ENCODE measurements at regions not wholly inside any gene's neighbourhood (a gene's known extent, or its start where the extent isn't known, plus 50 kb on each side); places are given as distances from the start of the nearest gene placed in this dataset.

- H3K4me3 ChIP-seq (replicated peaks in 1 of 2; ENCODE audit: low read depth in 2 of 2, low read length in 2 of 2), result no peak overlapping the region
- TF ChIP-seq, protein P1, sequence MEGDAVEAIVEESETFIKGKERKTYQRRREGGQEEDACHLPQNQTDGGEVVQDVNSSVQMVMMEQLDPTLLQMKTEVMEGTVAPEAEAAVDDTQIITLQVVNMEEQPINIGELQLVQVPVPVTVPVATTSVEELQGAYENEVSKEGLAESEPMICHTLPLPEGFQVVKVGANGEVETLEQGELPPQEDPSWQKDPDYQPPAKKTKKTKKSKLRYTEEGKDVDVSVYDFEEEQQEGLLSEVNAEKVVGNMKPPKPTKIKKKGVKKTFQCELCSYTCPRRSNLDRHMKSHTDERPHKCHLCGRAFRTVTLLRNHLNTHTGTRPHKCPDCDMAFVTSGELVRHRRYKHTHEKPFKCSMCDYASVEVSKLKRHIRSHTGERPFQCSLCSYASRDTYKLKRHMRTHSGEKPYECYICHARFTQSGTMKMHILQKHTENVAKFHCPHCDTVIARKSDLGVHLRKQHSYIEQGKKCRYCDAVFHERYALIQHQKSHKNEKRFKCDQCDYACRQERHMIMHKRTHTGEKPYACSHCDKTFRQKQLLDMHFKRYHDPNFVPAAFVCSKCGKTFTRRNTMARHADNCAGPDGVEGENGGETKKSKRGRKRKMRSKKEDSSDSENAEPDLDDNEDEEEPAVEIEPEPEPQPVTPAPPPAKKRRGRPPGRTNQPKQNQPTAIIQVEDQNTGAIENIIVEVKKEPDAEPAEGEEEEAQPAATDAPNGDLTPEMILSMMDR (IDR thresholded peaks at IDR 0.05; ENCODE audit: low read depth, low read length), result no peak
- no peak for DNase-seq (ENCODE audit: low read depth in 2 of 2)
Measured at GRCh38 chr2:128384446-128384845, 65.8 kb upstream of the HS6ST1 start.

- H3K4me3 ChIP-seq (replicated peaks in 1 of 2; ENCODE audit: low read depth in 2 of 2, low read length in 2 of 2), result no peak overlapping the region
- no peak for DNase-seq (ENCODE audit: low read depth in 2 of 2)
- TF ChIP-seq, protein P1 (IDR thresholded peaks at IDR 0.05; ENCODE audit: low read depth, low read length), result no peak
Measured at GRCh38 chr2:128384956-128385355, 66.3 kb upstream of the HS6ST1 start.

- TF ChIP-seq, protein P1 (IDR thresholded peaks at IDR 0.05; ENCODE audit: low read depth, low read length), result no peak
- H3K4me3 ChIP-seq (replicated peaks in 1 of 2; ENCODE audit: low read depth in 2 of 2, low read length in 2 of 2), result no peak overlapping the region
Measured at GRCh38 chr2:128385365-128385764, 66.7 kb upstream of the HS6ST1 start.

GRCh38 chr2:128386066-128386465 lies 67.4 kb upstream of the HS6ST1 start:
- H3K4me3 ChIP-seq (replicated peaks in 1 of 2; ENCODE audit: low read depth in 2 of 2, low read length in 2 of 2), result no peak overlapping the region
- no peak for DNase-seq (ENCODE audit: low read depth in 2 of 2)
- TF ChIP-seq, protein P1 (IDR thresholded peaks at IDR 0.05; ENCODE audit: low read depth, low read length), result no peak

More at GRCh38 chr2:128385365-128385764, 66.7 kb upstream of the HS6ST1 start:
- DNase-seq (ENCODE audit: low read depth in 2 of 2), result no peak

DNA sequence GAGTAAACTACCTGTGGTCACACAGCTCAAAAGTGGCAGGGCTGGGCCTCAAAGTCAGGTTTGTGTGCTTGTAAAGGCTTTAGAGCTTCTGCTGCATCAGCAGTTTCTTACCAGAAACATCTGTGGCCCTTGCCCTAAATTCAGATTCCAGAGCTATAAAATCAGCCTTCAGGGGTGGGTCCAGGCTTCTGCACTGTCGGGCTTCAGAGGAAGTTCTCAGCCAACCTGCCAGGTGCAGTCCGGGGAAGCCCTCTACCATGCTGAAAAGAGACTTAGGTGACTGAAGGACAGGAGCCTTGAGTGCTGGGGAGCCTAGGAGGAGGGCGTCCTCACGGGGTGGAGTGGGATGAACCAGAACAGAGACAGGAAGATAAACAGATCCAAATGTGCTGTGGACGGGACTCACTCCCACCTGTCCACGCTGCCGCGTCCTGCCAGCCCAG lies 69.9 kb upstream of the HS6ST1 start:
- TF ChIP-seq, protein P1 (IDR thresholded peaks at IDR 0.05; ENCODE audit: low read depth, low read length), result no peak
- no peak overlapping the region for H3K4me3 ChIP-seq (replicated peaks in 1 of 2; ENCODE audit: low read depth in 2 of 2, low read length in 2 of 2)
- no peak for DNase-seq (ENCODE audit: low read depth in 2 of 2)

DNA sequence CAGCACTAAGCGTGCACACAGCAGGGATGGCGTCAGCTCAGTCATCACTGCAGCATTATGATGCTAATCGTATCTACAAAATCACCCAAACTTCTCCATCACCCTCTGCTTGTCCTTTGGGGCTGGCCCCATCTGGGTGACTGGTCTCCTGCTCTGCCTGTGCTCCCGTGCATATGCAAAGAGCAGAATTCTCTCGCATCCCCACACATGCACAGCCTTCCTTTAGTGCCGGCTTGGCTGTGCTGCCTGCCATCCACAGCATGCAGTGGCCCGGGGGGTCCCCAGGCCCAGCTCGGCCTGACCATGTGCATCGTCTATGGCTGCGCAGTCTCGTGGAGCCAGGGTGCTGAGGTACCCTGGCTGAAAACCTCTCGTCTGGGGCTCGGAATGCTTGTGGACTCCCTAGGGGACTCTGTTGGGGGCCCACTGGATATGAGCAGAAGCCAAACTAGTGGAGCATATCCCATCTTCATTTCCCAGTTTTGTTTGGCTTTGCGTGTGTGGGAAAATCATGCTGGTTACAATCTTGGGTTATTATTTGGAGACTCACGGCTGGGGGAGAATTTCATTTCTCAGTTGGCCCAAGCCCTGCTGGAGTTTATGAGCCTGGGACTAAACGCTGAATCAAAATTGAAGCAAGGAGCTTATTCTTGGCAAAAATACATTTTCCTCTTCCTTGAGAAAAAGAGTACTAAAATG lies 70.9 kb upstream of the HS6ST1 start:
- TF ChIP-seq, protein P1 (IDR thresholded peaks at IDR 0.05; ENCODE audit: low read depth, low read length), result no peak
- no peak overlapping the region for H3K4me3 ChIP-seq (replicated peaks in 1 of 2; ENCODE audit: low read depth in 2 of 2, low read length in 2 of 2)
- no peak for DNase-seq (ENCODE audit: low read depth in 2 of 2)
